MCF 10A (cell line): ENCODE measurements at regions not wholly inside any gene's neighbourhood (a gene's known extent, or its start where the extent isn't known, plus 50 kb on each side); places are given as distances from the start of the nearest gene placed in this dataset.

ENCODE experiments used
- BruUV-seq: library from RNA; stranded (reverse); fragments of 400-500 nt; replicated peaks from 2 replicates; lab custom pipeline; 2021; lab: Mats Ljungman, UMichigan
- CTCF ChIA-PET: fragments of 300-600 bp; sonication (Branson Sonifier 250); formaldehyde crosslinking; extraction: SDS; loops from one replicate; lab custom pipeline; 2021; ENCODE audit warnings: antibody characterized with exemption, inconsistent platforms; lab: Yijun Ruan, JAX
- POLR2A ChIA-PET: fragments of 300-600, 350-650 bp; sonication (Branson Sonifier 250); formaldehyde crosslinking; extraction: SDS; loops from one replicate; lab custom pipeline; 2020; ENCODE audit warnings: antibody characterized with exemption, inconsistent platforms; lab: Yijun Ruan, JAX
- DNase-seq: peaks from one replicate; pipeline ENCODE4 v3.0.0-alpha.2; 2018; ENCODE audit not compliant: unreplicated experiment
- H3K27ac Mint-ChIP-seq: one replicate; pipeline ENCODE4 v1.8.0; 2022; ENCODE audit warnings: mild to moderate bottlenecking, low read depth, mixed read lengths; ENCODE audit not compliant: unreplicated experiment
- H3K27me3 Mint-ChIP-seq: one replicate; pipeline ENCODE4 v1.8.0; 2022; ENCODE audit warnings: mixed read lengths; ENCODE audit not compliant: insufficient read depth, unreplicated experiment
- H3K36me3 Mint-ChIP-seq: one replicate; pipeline ENCODE4 v1.8.0; 2022; ENCODE audit warnings: mild to moderate bottlenecking, moderate library complexity, mixed read lengths; ENCODE audit not compliant: insufficient read depth, unreplicated experiment
- H3K4me1 Mint-ChIP-seq: one replicate; pipeline ENCODE4 v1.8.0; 2022; ENCODE audit warnings: mixed read lengths; ENCODE audit not compliant: insufficient read depth, unreplicated experiment
- H3K4me3 Mint-ChIP-seq: one replicate; pipeline ENCODE4 v1.8.0; 2022; ENCODE audit warnings: mild to moderate bottlenecking, moderate library complexity, mixed read lengths; ENCODE audit not compliant: unreplicated experiment
- H3K9me3 Mint-ChIP-seq: one replicate; pipeline ENCODE4 v1.8.0; 2022; ENCODE audit warnings: mixed read lengths; ENCODE audit not compliant: unreplicated experiment
- CTCF ChIP-seq: fragments of 200-600 bp; IDR thresholded peaks from one replicate; pipeline ENCODE4 v1.8.0; 2022; ENCODE audit warnings: antibody characterized with exemption, mild to moderate bottlenecking; ENCODE audit not compliant: unreplicated experiment
- intact Hi-C: fragments of 100-400 bp; cut with micrococcal nuclease; formaldehyde crosslinking; loops from 2 replicates; pipeline ENCODE4 v1.14.1; 2022

- ChIA-PET POLR2A (no interaction called here), CTCF (no interaction called here)
- Mint-ChIP-seq H3K27ac (peak overlapping the region; percentile 12), H3K36me3 (no peaks in the 10 kb centered on the region), H3K9me3 (no peaks in the 10 kb centered on the region), H3K4me3 (no peak overlapping the region), H3K4me1 (peaks cover 18% of the 10 kb centered on the region), H3K27me3 (no peaks in the 10 kb centered on the region)
- DNase-seq: peak; percentile 78
- intact Hi-C loops: no loop called here
- no peak for TF ChIP-seq CTCF
- no TSS peak for BruUV-seq
Measured at GRCh38 chr14:42806909-42807315, 1200.2 kb downstream of the LRFN5 start.

GRCh38 chr14:42804141-42804540 lies 1197.5 kb downstream of the LRFN5 start:
- intact Hi-C loops: no loop called here
- peaks cover 18% of the 10 kb centered on the region for H3K4me1 Mint-ChIP-seq
- ChIA-PET POLR2A (no interaction called here), CTCF (no interaction called here)
- H3K4me3 Mint-ChIP-seq: no peak overlapping the region
- BruUV-seq: no TSS peak
- H3K36me3 Mint-ChIP-seq: no peaks in the 10 kb centered on the region
- no peak for TF ChIP-seq CTCF
- no peaks in the 10 kb centered on the region for H3K9me3 Mint-ChIP-seq
- DNase-seq: no peak
- H3K27me3 Mint-ChIP-seq: no peaks in the 10 kb centered on the region
- H3K27ac Mint-ChIP-seq: no peak overlapping the region

GRCh38 chr14:42802346-42802745 lies 1195.7 kb downstream of the LRFN5 start:
- Mint-ChIP-seq H3K4me1 (peaks cover 11% of the 10 kb centered on the region), H3K36me3 (no peaks in the 10 kb centered on the region), H3K9me3 (peaks cover 10% of the 10 kb centered on the region), H3K27ac (no peak overlapping the region), H3K27me3 (no peaks in the 10 kb centered on the region), H3K4me3 (no peak overlapping the region)
- no peak for TF ChIP-seq CTCF
- POLR2A ChIA-PET: no interaction called here
- CTCF ChIA-PET: no interaction called here
- intact Hi-C loops: no loop called here
- no peak for DNase-seq
- BruUV-seq: no TSS peak

GRCh38 chr14:42792166-42792565 lies 1185.5 kb downstream of the LRFN5 start:
- intact Hi-C loops: no loop called here
- BruUV-seq: no TSS peak
- no peaks in the 10 kb centered on the region for H3K4me1 Mint-ChIP-seq
- H3K4me3 Mint-ChIP-seq: no peak overlapping the region
- ChIA-PET POLR2A (interaction anchor here (1.0 kb wide), 1 partner anchor 15 kb away, joined by 3 read pairs; no protein-coding TSS in a partner anchor), CTCF (interaction anchor here (0.6 kb wide), 1 partner anchor 1005 kb away, joined by 5 read pairs; no protein-coding TSS in a partner anchor)
- no peak for DNase-seq
- H3K9me3 Mint-ChIP-seq: peaks cover 19% of the 10 kb centered on the region
- no peaks in the 10 kb centered on the region for H3K27me3 Mint-ChIP-seq
- no peaks in the 10 kb centered on the region for H3K36me3 Mint-ChIP-seq
- TF ChIP-seq CTCF: no peak
- H3K27ac Mint-ChIP-seq: no peak overlapping the region
